OCI-LY7 (cell line): ENCODE measurements at regions not wholly inside any gene's neighbourhood (a gene's known extent, or its start where the extent isn't known, plus 50 kb on each side); places are given as distances from the start of the nearest gene placed in this dataset.
"Not testable (repeated sequence)": the region's sequence is repeated elsewhere in the genome, so short reads cannot be mapped to it uniquely, and the experiment has no call there.

Source experiments
- BruUV-seq: library from RNA; stranded (reverse); fragments of 400-500 nt; replicated peaks from 2 replicates; lab custom pipeline; 2021; lab: Mats Ljungman, UMichigan
- CTCF ChIA-PET: fragments of 300-600 bp; sonication (Branson Sonifier 250); formaldehyde crosslinking; loops from one replicate; lab custom pipeline; 2022; ENCODE audit warnings: antibody characterized with exemption; ENCODE audit not compliant: unreplicated experiment; lab: Charles Lee
- POLR2A ChIA-PET: fragments of 300-600 bp; sonication (Branson Sonifier 250); formaldehyde crosslinking; loops from one replicate; lab custom pipeline; 2022; ENCODE audit warnings: antibody characterized with exemption; lab: Charles Lee
- DNase-seq: peaks from one replicate; pipeline ENCODE4 v3.0.0-alpha.2; 2015; ENCODE audit warnings: low spot score
- H2AFZ ChIP-seq: fragments of 200-600 bp; sonication (generic), shearing (Covaris generic); 2 replicates; pipeline ENCODE4 v1.6.1; 2014; ENCODE audit warnings: mild to moderate bottlenecking, antibody characterized with exemption, low read length, moderate library complexity
- H3K27ac ChIP-seq: fragments of 200-600 bp; sonication (generic); 2 replicates; pipeline ENCODE4 v1.5.1; 2014; ENCODE audit warnings: mixed run types, low read depth, mild to moderate bottlenecking, moderate library complexity, low read length, inconsistent platforms; ENCODE audit not compliant: poor library complexity, severe bottlenecking
- H3K36me3 ChIP-seq: fragments of 200-600 bp; sonication (generic); 2 replicates; pipeline ENCODE4 v1.6.1; 2014; ENCODE audit warnings: mild to moderate bottlenecking, antibody characterized with exemption, low read length, moderate library complexity, mixed read lengths; ENCODE audit not compliant: insufficient read depth
- H3K4me1 ChIP-seq: fragments of 200-600 bp; sonication (generic); 2 replicates; pipeline ENCODE4 v1.5.1; 2014; ENCODE audit warnings: mild to moderate bottlenecking, low read length; ENCODE audit not compliant: insufficient read depth, poor library complexity, severe bottlenecking
- H3K4me2 ChIP-seq: fragments of 200-600 bp; sonication (generic); 2 replicates; pipeline ENCODE4 v1.6.1; 2014; ENCODE audit warnings: mild to moderate bottlenecking, low read length
- H3K4me3 ChIP-seq: fragments of 200-600 bp; sonication (generic); 2 replicates; pipeline ENCODE4 v1.5.1; 2014; ENCODE audit warnings: mild to moderate bottlenecking, low read depth, low read length; ENCODE audit not compliant: poor library complexity, severe bottlenecking
- H3K79me2 ChIP-seq: fragments of 200-600 bp; sonication (generic); 2 replicates; pipeline ENCODE4 v1.6.1; 2016; ENCODE audit warnings: low read depth, mild to moderate bottlenecking, low read length, moderate library complexity, mixed read lengths; ENCODE audit not compliant: insufficient read depth
- H3K9me2 ChIP-seq: fragments of 200-600 bp; sonication (generic); 2 replicates; pipeline ENCODE4 v1.6.1; 2016; ENCODE audit warnings: mild to moderate bottlenecking, low read length, mixed read lengths; ENCODE audit not compliant: insufficient read depth
- H3K9me3 ChIP-seq: fragments of 200-600 bp; sonication (generic); 2 replicates; pipeline ENCODE4 v1.6.1; 2014; ENCODE audit warnings: mild to moderate bottlenecking, mixed run types, low read length, mixed read lengths
- H4K20me1 ChIP-seq: fragments of 200-600 bp; sonication (generic); 2 replicates; pipeline ENCODE4 v1.6.1; 2014; ENCODE audit warnings: mild to moderate bottlenecking, antibody characterized with exemption, low read length, moderate library complexity, mixed read lengths; ENCODE audit not compliant: insufficient read depth
- EZH2phosphoT487 ChIP-seq: fragments of 200-600 bp; sonication (generic); IDR thresholded peaks from 2 replicates; pipeline ENCODE4 v1.6.1; 2018; ENCODE audit warnings: low read depth, borderline replicate concordance, mild to moderate bottlenecking, mixed run types, antibody characterized with exemption, low read length, moderate library complexity, mixed read lengths
- intact Hi-C: fragments of 100-400 bp; cut with micrococcal nuclease; formaldehyde crosslinking; loops from one replicate; pipeline ENCODE4 v1.10.0; 2022; ENCODE audit not compliant: unreplicated experiment
- TF ChIP-seq, protein P1 (sequence below): fragments of 200-600 bp; sonication (generic); conservative IDR thresholded peaks from 2 replicates; pipeline ENCODE4 v1.5.1; 2014; ENCODE audit warnings: mild to moderate bottlenecking, antibody characterized with exemption, low read length, moderate library complexity, mixed read lengths

- Histone ChIP-seq H3K36me3 (no peaks in the 10 kb centered on the region), H4K20me1 (no peaks in the 10 kb centered on the region), H3K4me3 (no peak overlapping the region), H2AFZ (no peak overlapping the region), H3K9me3 (0 out of 2 replicates have a peak, but pooled peaks cover 8% of the 10 kb centered on the region), H3K4me1 (no peaks in the 10 kb centered on the region), H3K79me2 (no peaks in the 10 kb centered on the region), H3K4me2 (no peak overlapping the region), H3K27ac (no peak overlapping the region), H3K9me2 (no peaks in the 10 kb centered on the region)
- intact Hi-C loops: no loop called here
- ChIA-PET POLR2A (no interaction called here), CTCF (no interaction called here)
- TF ChIP-seq, protein P1, sequence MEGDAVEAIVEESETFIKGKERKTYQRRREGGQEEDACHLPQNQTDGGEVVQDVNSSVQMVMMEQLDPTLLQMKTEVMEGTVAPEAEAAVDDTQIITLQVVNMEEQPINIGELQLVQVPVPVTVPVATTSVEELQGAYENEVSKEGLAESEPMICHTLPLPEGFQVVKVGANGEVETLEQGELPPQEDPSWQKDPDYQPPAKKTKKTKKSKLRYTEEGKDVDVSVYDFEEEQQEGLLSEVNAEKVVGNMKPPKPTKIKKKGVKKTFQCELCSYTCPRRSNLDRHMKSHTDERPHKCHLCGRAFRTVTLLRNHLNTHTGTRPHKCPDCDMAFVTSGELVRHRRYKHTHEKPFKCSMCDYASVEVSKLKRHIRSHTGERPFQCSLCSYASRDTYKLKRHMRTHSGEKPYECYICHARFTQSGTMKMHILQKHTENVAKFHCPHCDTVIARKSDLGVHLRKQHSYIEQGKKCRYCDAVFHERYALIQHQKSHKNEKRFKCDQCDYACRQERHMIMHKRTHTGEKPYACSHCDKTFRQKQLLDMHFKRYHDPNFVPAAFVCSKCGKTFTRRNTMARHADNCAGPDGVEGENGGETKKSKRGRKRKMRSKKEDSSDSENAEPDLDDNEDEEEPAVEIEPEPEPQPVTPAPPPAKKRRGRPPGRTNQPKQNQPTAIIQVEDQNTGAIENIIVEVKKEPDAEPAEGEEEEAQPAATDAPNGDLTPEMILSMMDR: no peak
- TF ChIP-seq EZH2phosphoT487: no peak
- no TSS peak for BruUV-seq
- no peak for DNase-seq
Observed at GRCh38 chr3:144843099-144843498, 871.5 kb downstream of the DIPK2A start.

DNA sequence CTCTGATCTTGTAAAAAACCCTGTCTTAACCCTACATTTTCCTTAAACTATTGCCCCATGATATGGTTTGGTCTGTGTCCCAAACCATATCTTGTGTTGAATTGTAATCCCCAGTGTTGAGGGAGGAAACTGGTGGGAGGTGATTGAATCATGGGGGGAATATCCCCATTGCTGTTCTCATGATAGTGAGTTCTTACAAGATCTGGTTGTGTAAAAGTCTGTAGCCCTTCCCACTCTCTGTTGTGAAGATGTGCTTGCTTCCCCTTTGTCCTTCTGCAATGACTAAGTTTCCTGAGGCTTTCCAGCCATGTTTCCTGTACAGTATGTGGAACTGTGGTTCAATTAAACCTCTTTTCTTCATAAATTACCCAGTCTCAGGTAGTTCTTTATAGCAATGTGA is 881.4 kb downstream of the DIPK2A start:
- no TSS peak for BruUV-seq
- Histone ChIP-seq H4K20me1 (no peaks in the 10 kb centered on the region), H3K9me2 (no peaks in the 10 kb centered on the region), H3K9me3 (no peaks in the 10 kb centered on the region), H3K36me3 (no peaks in the 10 kb centered on the region), H3K79me2 (no peaks in the 10 kb centered on the region), H3K4me3 (no peak overlapping the region), H3K4me2 (no peak overlapping the region), H2AFZ (no peak overlapping the region), H3K4me1 (no peaks in the 10 kb centered on the region), H3K27ac (no peak overlapping the region)
- CTCF ChIA-PET: no interaction called here
- intact Hi-C loops: no loop called here
- TF ChIP-seq, protein P1: no peak
- no peak for TF ChIP-seq EZH2phosphoT487
- POLR2A ChIA-PET: no interaction called here
- no peak for DNase-seq

DNA sequence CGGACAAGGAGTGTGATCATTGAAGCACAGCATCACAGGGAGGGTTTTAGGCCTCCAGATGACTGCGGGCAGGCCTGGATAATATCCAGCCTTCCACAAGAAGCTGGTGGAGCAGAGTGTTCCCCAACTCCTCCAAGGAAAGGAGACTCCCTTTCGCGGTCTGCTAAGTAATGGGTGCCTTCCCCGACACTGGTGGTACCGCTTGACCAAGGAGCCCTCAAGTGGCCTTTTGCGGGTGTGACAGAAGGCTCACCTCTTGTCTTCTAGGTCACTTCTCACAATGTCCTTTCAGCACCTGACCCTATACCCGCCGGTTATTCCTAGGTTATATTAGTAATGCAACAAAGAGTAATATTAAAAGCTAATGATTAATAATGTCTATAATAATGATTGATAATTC is 882.4 kb downstream of the DIPK2A start:
- BruUV-seq, H4K20me1 ChIP-seq: not testable (repeated sequence)

More for the DNA sequence above, 882.4 kb downstream of the DIPK2A start:
- DNase-seq, H3K36me3 ChIP-seq, H3K9me3 ChIP-seq, H3K79me2 ChIP-seq, CTCF ChIA-PET, H3K4me1 ChIP-seq, H3K27ac ChIP-seq, H3K9me2 ChIP-seq, H3K4me3 ChIP-seq, intact Hi-C loops, H2AFZ ChIP-seq, H3K4me2 ChIP-seq: not testable (repeated sequence)
- POLR2A ChIA-PET: interaction anchor here (0.6 to 1.4 kb wide), 2 partner anchors 11 to 306 kb away, joined by 3 to 6 read pairs; no protein-coding TSS in a partner anchor
